A673 (cell line): ENCODE measurements at regions not wholly inside any gene's neighbourhood (a gene's known extent, or its start where the extent isn't known, plus 50 kb on each side); places are given as distances from the start of the nearest gene placed in this dataset.
"Not testable (repeated sequence)": the region's sequence is repeated elsewhere in the genome, so short reads cannot be mapped to it uniquely, and the experiment has no call there.

Source experiments
- BruUV-seq: library from RNA; stranded (reverse); fragments of 400-500 nt; replicated peaks from 2 replicates; lab custom pipeline; 2021; lab: Mats Ljungman, UMichigan
- CTCF ChIA-PET: fragments of 300-600 bp; sonication (Branson Sonifier 250); formaldehyde crosslinking; loops from one replicate; lab custom pipeline; 2022; ENCODE audit warnings: antibody characterized with exemption; lab: Charles Lee
- POLR2A ChIA-PET: fragments of 300-600 bp; sonication (Branson Sonifier 250); formaldehyde crosslinking; loops from one replicate; lab custom pipeline; 2022; ENCODE audit warnings: antibody characterized with exemption; ENCODE audit not compliant: low non-redundant PET; lab: Charles Lee
- DNase-seq: peaks from one replicate; pipeline ENCODE4 v3.0.0-alpha.2; 2015; ENCODE audit warnings: low spot score
- H3K27ac ChIP-seq: fragments of 200-600 bp; sonication (generic); 2 replicates; pipeline ENCODE4 v1.5.1; 2016; ENCODE audit warnings: mixed run types, low read depth, mild to moderate bottlenecking, mixed read lengths, antibody characterized with exemption, low read length; ENCODE audit not compliant: poor library complexity, severe bottlenecking
- H3K27me3 ChIP-seq: fragments of 200-600 bp; sonication (generic); replicated peaks from 2 replicates; pipeline ENCODE4 v1.6.1; 2017; ENCODE audit warnings: mixed run types, low read depth, mild to moderate bottlenecking, mixed read lengths, antibody characterized with exemption, low read length; ENCODE audit not compliant: insufficient read depth, poor library complexity
- H3K36me3 ChIP-seq: fragments of 200-600 bp; sonication (generic); 2 replicates; pipeline ENCODE4 v1.6.1; 2016; ENCODE audit warnings: mixed run types, mild to moderate bottlenecking, mixed read lengths, antibody characterized with exemption, low read length; ENCODE audit not compliant: insufficient read depth, poor library complexity, severe bottlenecking
- H3K4me1 ChIP-seq: fragments of 200-600 bp; sonication (generic); 2 replicates; pipeline ENCODE4 v1.6.1; 2017; ENCODE audit warnings: mixed run types, mild to moderate bottlenecking, mixed read lengths, antibody characterized with exemption, low read length; ENCODE audit not compliant: insufficient read depth, poor library complexity, severe bottlenecking
- H3K4me3 ChIP-seq: fragments of 200-600 bp; sonication (generic); 2 replicates; pipeline ENCODE4 v1.5.1; 2016; ENCODE audit warnings: low read depth, mixed run types, mild to moderate bottlenecking, mixed read lengths, low read length; ENCODE audit not compliant: poor library complexity, severe bottlenecking
- H3K9me3 ChIP-seq: fragments of 200-600 bp; sonication (generic); 2 replicates; pipeline ENCODE4 v1.6.1; 2016; ENCODE audit warnings: mixed run types, low read depth, mild to moderate bottlenecking, mixed read lengths, antibody characterized with exemption, low read length; ENCODE audit not compliant: poor library complexity, severe bottlenecking
- EZH2 ChIP-seq: fragments of 200-600 bp; sonication (generic); IDR thresholded peaks from 2 replicates; pipeline ENCODE4 v1.6.1; 2017; ENCODE audit warnings: borderline replicate concordance, low read depth, mild to moderate bottlenecking, mixed read lengths, antibody characterized with exemption, low read length; ENCODE audit not compliant: poor library complexity, severe bottlenecking
- intact Hi-C: fragments of 100-400 bp; cut with micrococcal nuclease; formaldehyde crosslinking; loops from one replicate; pipeline ENCODE4 v1.10.0; 2022; ENCODE audit not compliant: unreplicated experiment
- TF ChIP-seq, protein P1 (sequence below): fragments of 300-800, 200-600 bp; sonication (generic); conservative IDR thresholded peaks from 2 replicates; pipeline ENCODE4 v1.5.1; 2017; ENCODE audit warnings: low read depth, mild to moderate bottlenecking, antibody characterized with exemption, low read length, moderate library complexity, mixed read lengths

DNA sequence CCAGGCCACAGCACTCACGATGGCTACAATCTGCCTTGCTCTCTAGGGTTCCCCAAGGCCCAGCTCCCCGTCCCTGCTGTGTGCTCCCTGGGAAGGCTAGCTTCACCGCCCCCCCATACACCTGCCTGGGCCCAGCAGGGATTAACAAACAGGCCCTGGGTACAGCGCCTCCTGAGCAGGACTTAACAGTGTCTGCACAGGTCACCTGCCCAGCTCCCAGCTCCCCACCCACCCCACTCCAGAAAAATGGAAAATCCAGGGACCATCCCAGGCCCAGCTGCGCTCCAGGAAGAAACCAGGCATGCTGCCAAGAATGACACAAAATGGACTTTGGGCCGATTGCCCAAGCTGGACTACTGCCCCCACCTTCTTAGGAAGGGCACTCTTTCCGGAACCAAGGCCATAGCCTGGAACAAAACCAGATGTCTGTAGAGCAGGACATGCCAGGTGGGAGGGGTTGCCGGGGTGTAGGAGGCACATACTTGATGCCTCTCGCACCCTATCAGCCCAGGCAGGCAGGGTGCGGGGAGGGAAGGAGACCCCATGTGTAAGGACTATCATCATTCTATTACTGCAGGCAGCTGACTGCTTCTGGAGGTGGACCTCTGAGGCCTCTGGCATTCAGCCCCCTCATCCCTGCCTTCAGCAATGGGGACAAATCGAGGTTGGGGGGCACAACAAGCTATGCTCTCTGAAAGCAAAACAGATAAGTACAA is 104.9 kb downstream of the SNX5 start:
- Histone ChIP-seq H3K36me3 (no peaks in the 10 kb centered on the region), H3K4me3 (no peak overlapping the region), H3K4me1 (peaks cover 5% of the 10 kb centered on the region), H3K27me3 (no peaks in the 10 kb centered on the region), H3K9me3 (no peaks in the 10 kb centered on the region), H3K27ac (no peak overlapping the region)
- BruUV-seq: no TSS peak
- ChIA-PET CTCF (no interaction called here), POLR2A (interaction anchor here (0.6 kb wide), 1 partner anchor 916 kb away, joined by 4 read pairs; no protein-coding TSS in a partner anchor)
- DNase-seq: no peak
- intact Hi-C loops: no loop called here
- no peak for TF ChIP-seq EZH2
- TF ChIP-seq, protein P1, sequence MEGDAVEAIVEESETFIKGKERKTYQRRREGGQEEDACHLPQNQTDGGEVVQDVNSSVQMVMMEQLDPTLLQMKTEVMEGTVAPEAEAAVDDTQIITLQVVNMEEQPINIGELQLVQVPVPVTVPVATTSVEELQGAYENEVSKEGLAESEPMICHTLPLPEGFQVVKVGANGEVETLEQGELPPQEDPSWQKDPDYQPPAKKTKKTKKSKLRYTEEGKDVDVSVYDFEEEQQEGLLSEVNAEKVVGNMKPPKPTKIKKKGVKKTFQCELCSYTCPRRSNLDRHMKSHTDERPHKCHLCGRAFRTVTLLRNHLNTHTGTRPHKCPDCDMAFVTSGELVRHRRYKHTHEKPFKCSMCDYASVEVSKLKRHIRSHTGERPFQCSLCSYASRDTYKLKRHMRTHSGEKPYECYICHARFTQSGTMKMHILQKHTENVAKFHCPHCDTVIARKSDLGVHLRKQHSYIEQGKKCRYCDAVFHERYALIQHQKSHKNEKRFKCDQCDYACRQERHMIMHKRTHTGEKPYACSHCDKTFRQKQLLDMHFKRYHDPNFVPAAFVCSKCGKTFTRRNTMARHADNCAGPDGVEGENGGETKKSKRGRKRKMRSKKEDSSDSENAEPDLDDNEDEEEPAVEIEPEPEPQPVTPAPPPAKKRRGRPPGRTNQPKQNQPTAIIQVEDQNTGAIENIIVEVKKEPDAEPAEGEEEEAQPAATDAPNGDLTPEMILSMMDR: no peak

DNA sequence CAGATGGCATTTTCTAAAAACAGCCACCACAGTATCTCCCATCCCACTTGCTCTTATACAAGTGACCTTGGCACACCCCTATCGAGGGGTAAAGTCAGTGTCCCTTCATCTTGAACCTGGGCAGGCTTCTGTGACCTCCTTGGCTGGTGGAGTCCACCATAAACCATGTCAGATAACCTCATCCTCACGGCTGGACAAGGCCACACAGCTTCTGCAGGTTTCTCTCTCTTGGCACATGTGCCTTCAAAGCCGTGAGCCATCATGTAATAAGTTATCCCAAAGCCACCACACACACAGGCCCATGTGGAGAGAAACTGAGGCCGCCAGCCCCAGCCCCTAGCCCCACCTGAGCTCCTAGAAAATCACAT is 105.4 kb downstream of the SNX5 start:
- TF ChIP-seq, protein P1: no peak
- no peak for TF ChIP-seq EZH2
- ChIA-PET CTCF (no interaction called here), POLR2A (interaction anchor here (0.6 kb wide), 1 partner anchor 916 kb away, joined by 4 read pairs; no protein-coding TSS in a partner anchor)
- DNase-seq: no peak
- Histone ChIP-seq H3K27me3 (no peaks in the 10 kb centered on the region), H3K36me3 (no peaks in the 10 kb centered on the region), H3K4me3 (no peak overlapping the region), H3K4me1 (peaks cover 5% of the 10 kb centered on the region), H3K9me3 (no peaks in the 10 kb centered on the region), H3K27ac (no peak overlapping the region)
- BruUV-seq: no TSS peak
- intact Hi-C loops: no loop called here

DNA sequence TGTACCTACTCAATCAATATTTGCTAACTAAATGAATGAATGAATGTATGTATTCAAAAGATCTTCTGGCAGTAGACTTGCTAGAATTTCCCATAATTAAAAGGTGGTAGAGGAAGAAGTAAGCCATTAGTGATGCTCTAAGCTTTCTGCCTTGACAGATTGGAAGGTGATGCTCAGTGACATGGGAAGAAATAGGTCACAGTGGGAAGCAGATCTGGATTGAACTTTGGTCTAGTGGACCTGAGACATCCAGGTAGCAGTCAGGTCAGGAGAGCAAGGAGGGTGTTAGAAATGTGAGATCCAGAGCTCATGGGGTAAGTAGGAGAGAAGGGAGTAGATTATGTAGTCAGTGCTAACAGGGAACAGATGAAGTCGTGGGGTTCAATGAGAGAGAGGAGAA is 106.4 kb downstream of the SNX5 start:
- peaks cover 2% of the 10 kb centered on the region for H3K4me1 ChIP-seq
- intact Hi-C loops: no loop called here

DNA sequence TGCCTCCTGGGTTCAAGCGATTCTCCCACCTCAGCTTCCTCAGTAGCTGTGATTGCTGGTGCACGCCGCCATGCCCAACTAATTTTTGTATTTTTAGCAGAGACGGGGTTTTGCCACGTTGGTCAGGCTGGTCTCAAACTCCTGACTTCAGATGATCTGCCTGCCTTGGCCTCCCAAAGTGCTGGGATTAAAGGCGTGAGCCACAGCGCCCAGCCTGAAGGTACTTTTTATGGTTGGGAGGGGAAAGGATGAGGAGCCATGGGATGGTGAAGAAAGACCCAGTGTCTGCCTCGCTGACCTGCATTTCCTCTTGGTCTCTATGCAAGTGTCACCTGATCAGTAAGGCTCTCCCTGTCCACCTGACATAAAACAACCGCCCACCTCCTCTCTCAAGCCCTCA is 107.0 kb downstream of the SNX5 start:
- BruUV-seq, H3K4me3 ChIP-seq, H3K9me3 ChIP-seq, CTCF ChIA-PET, H3K4me1 ChIP-seq, H3K36me3 ChIP-seq, DNase-seq, intact Hi-C loops, H3K27me3 ChIP-seq, H3K27ac ChIP-seq: not testable (repeated sequence)
- POLR2A ChIA-PET: interaction anchor here (0.6 kb wide), 1 partner anchor 1571 kb away, joined by 5 read pairs; no protein-coding TSS in a partner anchor

More for the DNA sequence above, 106.4 kb downstream of the SNX5 start:
- Histone ChIP-seq H3K9me3 (no peaks in the 10 kb centered on the region), H3K27ac (no peak overlapping the region), H3K36me3 (no peaks in the 10 kb centered on the region), H3K4me3 (no peak overlapping the region), H3K27me3 (no peaks in the 10 kb centered on the region)
- TF ChIP-seq, protein P1: no peak
- no peak for TF ChIP-seq EZH2
- POLR2A ChIA-PET: no interaction called here
- CTCF ChIA-PET: no interaction called here
- no peak for DNase-seq
- BruUV-seq: no TSS peak
